Sigmoid colon (tissue), 6 donors: ENCODE measurements at regions not wholly inside any gene's neighbourhood (a gene's known extent, or its start where the extent isn't known, plus 50 kb on each side); places are given as distances from the start of the nearest gene placed in this dataset.

Source experiments
- DNase-seq: peaks from one replicate; pipeline ENCODE4 v3.0.0-alpha.2; 2019
- H3K27ac ChIP-seq, 4 donors: fragments of 200-600 bp; sonication (generic); one replicate each; pipeline ENCODE4 v1.5.1; 2016 to 2019; ENCODE audit warnings: mild to moderate bottlenecking in 1 of 4
- H3K27me3 ChIP-seq, 3 donors: fragments of 200-600 bp; sonication (generic); one replicate each; pipeline ENCODE4 v1.5.1; 2019; ENCODE audit warnings: mild to moderate bottlenecking in 1 of 3
- H3K36me3 ChIP-seq, 4 donors: fragments of 200-600 bp; sonication (generic); one replicate each; pipeline ENCODE4 v1.5.1; 2016 to 2019
- H3K4me1 ChIP-seq, 4 donors: fragments of 200-600 bp; sonication (generic); one replicate each; pipeline ENCODE4 v1.5.1; 2017 to 2019
- H3K4me3 ChIP-seq, 4 donors: fragments of 200-600 bp; sonication (generic); one replicate each; pipeline ENCODE4 v1.5.1; 2017 to 2019; ENCODE audit warnings: mild to moderate bottlenecking in 2 of 4, moderate library complexity in 1 of 4
- H3K9me3 ChIP-seq, 4 donors: fragments of 200-600 bp in 3 of 4; sonication (generic) in 3 of 4; one replicate each; pipeline versions ENCODE4 v1.5.1 to v1.6.1; 2013 to 2019
- EP300 ChIP-seq, 4 donors: sonication (generic); formaldehyde crosslinking; IDR thresholded peaks; one replicate each; pipeline ENCODE4 v1.6.1; 2017; ENCODE audit warnings: antibody characterized with exemption in 4 of 4
- POLR2A ChIP-seq, 2 donors: fragments of 450-650 bp; IDR thresholded peaks; one replicate each; pipeline ENCODE4 v1.6.1; 2016; ENCODE audit warnings: antibody characterized with exemption in 2 of 2, mild to moderate bottlenecking in 2 of 2, moderate library complexity in 2 of 2
- POLR2AphosphoS5 ChIP-seq, 4 donors: sonication (generic); formaldehyde crosslinking; IDR thresholded peaks; one replicate each; pipeline ENCODE4 v1.6.1; 2017; ENCODE audit warnings: antibody characterized with exemption in 4 of 4
- WGBS, 2 donors: extraction: QIAGEN DNeasy Blood & Tissue Kit; methylation state at CpG; one replicate each; pipeline ENCODE4 v1.1.7; 2013; 5-methylcytosine and 5-hydroxymethylcytosine counted together
- intact Hi-C: fragments of 100-400 bp; cut with DNase I; formaldehyde crosslinking; loops from one replicate; pipeline ENCODE4 v1.15.1; 2023
- TF ChIP-seq, protein P1 (sequence below), 4 experiments: fragments of 450-650 bp in 3 of 4; fragments of 200-600 bp in 1 of 4; IDR thresholded peaks; one replicate each; pipeline ENCODE4 v1.5.1; 2016 to 2019; ENCODE audit warnings: antibody characterized with exemption in 4 of 4, mild to moderate bottlenecking in 3 of 4, moderate library complexity in 2 of 4
- donor health status: healthy with polysubstance abuse.
- donor health status: healthy.

- no peak for DNase-seq
- Histone ChIP-seq H3K27me3 (no peaks in the 10 kb centered on the region), H3K27ac (no peak overlapping the region), H3K36me3 (no peaks in the 10 kb centered on the region), H3K4me3 (no peak overlapping the region), H3K9me3 (no peaks in the 10 kb centered on the region), H3K4me1 (no peaks in the 10 kb centered on the region)
- intact Hi-C loops: no loop called here
- no peak for TF ChIP-seq POLR2A (IDR thresholded peaks at IDR 0.05)
- no peak for TF ChIP-seq EP300 (IDR thresholded peaks at IDR 0.05)
- TF ChIP-seq, protein P1, sequence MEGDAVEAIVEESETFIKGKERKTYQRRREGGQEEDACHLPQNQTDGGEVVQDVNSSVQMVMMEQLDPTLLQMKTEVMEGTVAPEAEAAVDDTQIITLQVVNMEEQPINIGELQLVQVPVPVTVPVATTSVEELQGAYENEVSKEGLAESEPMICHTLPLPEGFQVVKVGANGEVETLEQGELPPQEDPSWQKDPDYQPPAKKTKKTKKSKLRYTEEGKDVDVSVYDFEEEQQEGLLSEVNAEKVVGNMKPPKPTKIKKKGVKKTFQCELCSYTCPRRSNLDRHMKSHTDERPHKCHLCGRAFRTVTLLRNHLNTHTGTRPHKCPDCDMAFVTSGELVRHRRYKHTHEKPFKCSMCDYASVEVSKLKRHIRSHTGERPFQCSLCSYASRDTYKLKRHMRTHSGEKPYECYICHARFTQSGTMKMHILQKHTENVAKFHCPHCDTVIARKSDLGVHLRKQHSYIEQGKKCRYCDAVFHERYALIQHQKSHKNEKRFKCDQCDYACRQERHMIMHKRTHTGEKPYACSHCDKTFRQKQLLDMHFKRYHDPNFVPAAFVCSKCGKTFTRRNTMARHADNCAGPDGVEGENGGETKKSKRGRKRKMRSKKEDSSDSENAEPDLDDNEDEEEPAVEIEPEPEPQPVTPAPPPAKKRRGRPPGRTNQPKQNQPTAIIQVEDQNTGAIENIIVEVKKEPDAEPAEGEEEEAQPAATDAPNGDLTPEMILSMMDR (IDR thresholded peaks at IDR 0.05): no peak
- no peak for TF ChIP-seq POLR2AphosphoS5 (IDR thresholded peaks at IDR 0.05)
- WGBS, 2 donors: 91 to 95% methylated on average over 1 of the region's 1 CpG
These were observed 297.0 kb downstream of the RBM26 start for GRCh38 chr13:79108914-79109643.

GRCh38 chr13:79098596-79098995, 307.5 kb downstream of the RBM26 start:
- DNase-seq: no peak

DNA sequence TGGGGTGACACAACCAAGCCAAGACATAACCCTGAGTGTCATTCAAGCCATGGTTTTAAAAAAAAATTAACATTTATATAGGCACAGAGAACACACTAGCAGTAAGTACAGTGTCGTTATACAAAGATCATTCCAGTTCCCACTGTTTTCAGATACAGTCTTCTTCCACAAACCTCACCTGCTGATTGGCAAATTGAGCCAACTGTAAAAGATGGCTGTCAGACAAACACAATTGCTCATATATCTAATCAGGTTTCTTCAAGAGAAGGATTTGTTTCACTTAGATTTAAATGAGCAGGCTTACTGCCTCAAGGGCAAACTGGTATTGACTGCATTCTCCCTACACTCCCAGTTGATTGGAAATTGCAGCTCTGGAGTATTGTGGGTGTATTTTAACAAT, 308.9 kb downstream of the RBM26 start:
- Histone ChIP-seq H3K9me3 (no peaks in the 10 kb centered on the region), H3K4me3 (no peak overlapping the region), H3K27ac (no peak overlapping the region), H3K36me3 (no peaks in the 10 kb centered on the region), H3K4me1 (no peaks in the 10 kb centered on the region), H3K27me3 (no peaks in the 10 kb centered on the region)
- intact Hi-C loops: no loop called here
- TF ChIP-seq EP300 (IDR thresholded peaks at IDR 0.05) (no peak), POLR2A (IDR thresholded peaks at IDR 0.05) (no peak), POLR2AphosphoS5 (IDR thresholded peaks at IDR 0.05) (no peak)
- TF ChIP-seq, protein P1 (IDR thresholded peaks at IDR 0.05): no peak
- DNase-seq: no peak
- 63 to 87% methylated on average over 1 of the region's 1 CpG for WGBS, 2 donors

More at GRCh38 chr13:79098596-79098995, 307.5 kb downstream of the RBM26 start:
- TF ChIP-seq EP300 (IDR thresholded peaks at IDR 0.05) (no peak), POLR2A (IDR thresholded peaks at IDR 0.05) (no peak), POLR2AphosphoS5 (IDR thresholded peaks at IDR 0.05) (no peak)
- TF ChIP-seq, protein P1 (IDR thresholded peaks at IDR 0.05): no peak
- Histone ChIP-seq H3K27ac (no peak overlapping the region), H3K4me1 (no peaks in the 10 kb centered on the region), H3K4me3 (no peak overlapping the region), H3K27me3 (no peaks in the 10 kb centered on the region), H3K36me3 (no peaks in the 10 kb centered on the region), H3K9me3 (no peaks in the 10 kb centered on the region)
- 59 to 61% methylated on average over 4 of the region's 4 CpGs for WGBS, 2 donors
- intact Hi-C loops: no loop called here

- Histone ChIP-seq H3K4me1 (no peaks in the 10 kb centered on the region), H3K27me3 (no peaks in the 10 kb centered on the region), H3K4me3 (no peak overlapping the region), H3K9me3 (no peaks in the 10 kb centered on the region), H3K27ac (no peak overlapping the region), H3K36me3 (no peaks in the 10 kb centered on the region)
- intact Hi-C loops: no loop called here
- TF ChIP-seq EP300 (IDR thresholded peaks at IDR 0.05) (no peak), POLR2AphosphoS5 (IDR thresholded peaks at IDR 0.05) (no peak), POLR2A (IDR thresholded peaks at IDR 0.05) (no peak)
- TF ChIP-seq, protein P1 (IDR thresholded peaks at IDR 0.05): no peak
- WGBS, 2 donors: 13 to 36% methylated on average over 1 of the region's 1 CpG
- no peak for DNase-seq
These were observed 310.0 kb downstream of the RBM26 start for GRCh38 chr13:79096099-79096498.
